Left ventricle myocardium inferior (tissue), 1 donor: ENCODE measurements at regions not wholly inside any gene's neighbourhood (a gene's known extent, or its start where the extent isn't known, plus 50 kb on each side); places are given as distances from the start of the nearest gene placed in this dataset.

Experiments
- DNase-seq: peaks from one replicate; pipeline ENCODE4 v3.0.0-alpha.2; 2020
- H3K27ac ChIP-seq: fragments of 200-600 bp; replicated peaks from 2 replicates; pipeline ENCODE4 v1.8.0; 2021
- H3K27me3 ChIP-seq: fragments of 200-600 bp; 2 replicates; pipeline ENCODE4 v1.8.0; 2021; ENCODE audit warnings: low read depth
- H3K36me3 ChIP-seq: fragments of 200-600 bp; 2 replicates; pipeline ENCODE4 v1.8.0; 2021
- H3K4me1 ChIP-seq: fragments of 200-600 bp; 2 replicates; pipeline ENCODE4 v1.8.0; 2021
- H3K4me3 ChIP-seq: fragments of 200-600 bp; 2 replicates; pipeline ENCODE4 v1.8.0; 2021; ENCODE audit warnings: mild to moderate bottlenecking, moderate library complexity
- H3K9me3 ChIP-seq: fragments of 200-600 bp; replicated peaks from 2 replicates; pipeline ENCODE4 v1.8.0; 2021
- CTCF ChIP-seq: fragments of 200-600 bp; IDR thresholded peaks from 2 replicates; pipeline ENCODE4 v1.8.0; 2021; ENCODE audit warnings: antibody characterized with exemption, mild to moderate bottlenecking, borderline replicate concordance
- intact Hi-C: fragments of 100-400 bp; cut with micrococcal nuclease; formaldehyde crosslinking; loops from one replicate; pipeline ENCODE4 v1.11.0; 2022
- donor health status: DM: no; HTN: yes; CAD: no; lungs with severe emphysema.

GRCh38 chr13:108433976-108434755 lies 164.6 kb downstream of the TNFSF13B start:
- H3K4me3 ChIP-seq: no peak overlapping the region
- TF ChIP-seq CTCF: no peak
- H3K27ac ChIP-seq: no peak overlapping the region
- H3K4me1 ChIP-seq: no peaks in the 10 kb centered on the region
- H3K27me3 ChIP-seq: no peaks in the 10 kb centered on the region
- DNase-seq: no peak
- no peaks in the 10 kb centered on the region for H3K9me3 ChIP-seq
- no peaks in the 10 kb centered on the region for H3K36me3 ChIP-seq
- intact Hi-C loops: no loop called here

- no peak for TF ChIP-seq CTCF
- DNase-seq: no peak
- Histone ChIP-seq H3K36me3 (no peaks in the 10 kb centered on the region), H3K9me3 (no peaks in the 10 kb centered on the region), H3K4me3 (no peak overlapping the region), H3K27me3 (peaks cover 3% of the 10 kb centered on the region), H3K4me1 (no peaks in the 10 kb centered on the region), H3K27ac (no peak overlapping the region)
- intact Hi-C loops: no loop called here
These were observed 166.1 kb downstream of the TNFSF13B start for GRCh38 chr13:108435393-108436149.

- H3K27me3 ChIP-seq: peaks cover 3% of the 10 kb centered on the region
- intact Hi-C loops: no loop called here
- H3K4me3 ChIP-seq: no peak overlapping the region
- no peaks in the 10 kb centered on the region for H3K4me1 ChIP-seq
- no peak for TF ChIP-seq CTCF
- no peak for DNase-seq
- peaks cover under 1% of the 10 kb centered on the region for H3K9me3 ChIP-seq
- H3K27ac ChIP-seq: no peak overlapping the region
- no peaks in the 10 kb centered on the region for H3K36me3 ChIP-seq
These were observed 168.0 kb downstream of the TNFSF13B start for GRCh38 chr13:108437496-108437895.

- TF ChIP-seq CTCF: no peak
- H3K36me3 ChIP-seq: no peaks in the 10 kb centered on the region
- H3K9me3 ChIP-seq: peaks cover 7% of the 10 kb centered on the region
- H3K27me3 ChIP-seq: peaks cover 10% of the 10 kb centered on the region
- H3K4me1 ChIP-seq: no peaks in the 10 kb centered on the region
- intact Hi-C loops: no loop called here
- H3K4me3 ChIP-seq: no peak overlapping the region
- DNase-seq: no peak
- H3K27ac ChIP-seq: no peak overlapping the region
These were observed 170.0 kb downstream of the TNFSF13B start for GRCh38 chr13:108439556-108439955.

- Histone ChIP-seq H3K27ac (no peak overlapping the region), H3K27me3 (peaks cover 9% of the 10 kb centered on the region), H3K36me3 (no peaks in the 10 kb centered on the region), H3K4me3 (no peak overlapping the region), H3K4me1 (no peaks in the 10 kb centered on the region), H3K9me3 (peaks cover 7% of the 10 kb centered on the region)
- intact Hi-C loops: no loop called here
- no peak for DNase-seq
- TF ChIP-seq CTCF: no peak
These were observed 174.9 kb downstream of the TNFSF13B start for GRCh38 chr13:108444448-108444847.
